NCI-H748 treated with DMSO at 0.1 percent for 48 hours (cell line): ENCODE measurements at regions not wholly inside any gene's neighbourhood (a gene's known extent, or its start where the extent isn't known, plus 50 kb on each side); places are given as distances from the start of the nearest gene placed in this dataset.
"Not testable (repeated sequence)": the region's sequence is repeated elsewhere in the genome, so short reads cannot be mapped to it uniquely, and the experiment has no call there.

Experiments
- DNase-seq: peaks from one replicate; lab custom pipeline; 2025; lab: John Stamatoyannopoulos, UW

- DNase-seq = no peak
These were observed 133.8 kb upstream of the TACR3 start for GRCh38 chr4:103853627-103854026.

- DNase-seq = no peak
These were observed 133.4 kb upstream of the TACR3 start for GRCh38 chr4:103853146-103853545.

- DNase-seq = no peak
These were observed 125.3 kb upstream of the TACR3 start for GRCh38 chr4:103845075-103845474.

- DNase-seq = no peak
These were observed 123.0 kb upstream of the TACR3 start for GRCh38 chr4:103842637-103843239.

- no peak for DNase-seq
These were observed 122.3 kb upstream of the TACR3 start for GRCh38 chr4:103842076-103842475.

- not testable (repeated sequence) for DNase-seq
These were observed 90.5 kb upstream of the TACR3 start for GRCh38 chr4:103810308-103810707.

GRCh38 chr4:103802766-103803165 lies 83.0 kb upstream of the TACR3 start:
- no peak for DNase-seq

- no peak for DNase-seq
These were observed 67.3 kb upstream of the TACR3 start for GRCh38 chr4:103787057-103787456.

GRCh38 chr4:103786593-103786992 lies 66.8 kb upstream of the TACR3 start:
- no peak for DNase-seq

GRCh38 chr4:103786014-103786413 lies 66.2 kb upstream of the TACR3 start:
- DNase-seq = peak; percentile 28

- DNase-seq = no peak
These were observed 58.4 kb upstream of the TACR3 start for GRCh38 chr4:103778221-103778620.

GRCh38 chr4:103774326-103774825 lies 54.6 kb upstream of the TACR3 start:
- DNase-seq = no peak

- no peak for DNase-seq
These were observed 54.0 kb upstream of the TACR3 start for GRCh38 chr4:103773691-103774231.
